Chondrocyte (in vitro differentiated cells): ENCODE measurements at regions not wholly inside any gene's neighbourhood (a gene's known extent, or its start where the extent isn't known, plus 50 kb on each side); places are given as distances from the start of the nearest gene placed in this dataset.

Experiments used
- DNase-seq: peaks from one replicate; pipeline ENCODE4 v3.0.0; 2021; ENCODE audit warnings: mixed read lengths, low spot score
- H3K27ac Mint-ChIP-seq: one replicate; pipeline ENCODE4 v1.8.0; 2021; ENCODE audit warnings: mild to moderate bottlenecking, moderate library complexity, mixed read lengths; ENCODE audit not compliant: unreplicated experiment
- H3K27me3 Mint-ChIP-seq: 2 replicates; pipeline ENCODE4 v1.8.0; 2021; ENCODE audit warnings: low read depth, mixed read lengths
- H3K36me3 Mint-ChIP-seq: 2 replicates; pipeline ENCODE4 v1.8.0; 2021; ENCODE audit warnings: low read depth, mixed read lengths
- H3K4me1 Mint-ChIP-seq: 2 replicates; pipeline ENCODE4 v1.8.0; 2021; ENCODE audit warnings: low read depth, mild to moderate bottlenecking, mixed read lengths
- H3K4me3 Mint-ChIP-seq: one replicate; pipeline ENCODE4 v1.8.0; 2021; ENCODE audit warnings: mild to moderate bottlenecking, moderate library complexity, mixed read lengths; ENCODE audit not compliant: unreplicated experiment
- H3K9me3 Mint-ChIP-seq: 2 replicates; pipeline ENCODE4 v1.8.0; 2021; ENCODE audit warnings: low read depth, mixed read lengths
- CTCF ChIP-seq: fragments of 200-600 bp; sonication (generic); IDR thresholded peaks from 2 replicates; pipeline ENCODE4 v1.5.0; 2021; ENCODE audit warnings: antibody characterized with exemption, mild to moderate bottlenecking, moderate library complexity

- no peaks in the 10 kb centered on the region for H3K4me1 Mint-ChIP-seq
- no peak for TF ChIP-seq CTCF
- H3K4me3 Mint-ChIP-seq: no peak overlapping the region
- no peaks in the 10 kb centered on the region for H3K36me3 Mint-ChIP-seq
- no peak for DNase-seq
- no peak overlapping the region for H3K27ac Mint-ChIP-seq
- no peaks in the 10 kb centered on the region for H3K9me3 Mint-ChIP-seq
- H3K27me3 Mint-ChIP-seq: no peaks in the 10 kb centered on the region
Measured at GRCh38 chr17:70869402-70870085, 700.2 kb downstream of the KCNJ2 start.

- H3K27ac Mint-ChIP-seq: no peak overlapping the region
- H3K9me3 Mint-ChIP-seq: no peaks in the 10 kb centered on the region
- no peak overlapping the region for H3K4me3 Mint-ChIP-seq
Measured at GRCh38 chr17:70871180-70871818, 702.0 kb downstream of the KCNJ2 start.

GRCh38 chr17:70872103-70872502 lies 702.8 kb downstream of the KCNJ2 start:
- Mint-ChIP-seq H3K4me1 (no peaks in the 10 kb centered on the region), H3K9me3 (no peaks in the 10 kb centered on the region), H3K27ac (no peak overlapping the region), H3K36me3 (no peaks in the 10 kb centered on the region), H3K4me3 (no peak overlapping the region), H3K27me3 (no peaks in the 10 kb centered on the region)
- TF ChIP-seq CTCF: no peak
- DNase-seq: no peak

More at GRCh38 chr17:70871180-70871818, 702.0 kb downstream of the KCNJ2 start:
- DNase-seq: no peak
- H3K4me1 Mint-ChIP-seq: no peaks in the 10 kb centered on the region
- TF ChIP-seq CTCF: no peak
- H3K36me3 Mint-ChIP-seq: no peaks in the 10 kb centered on the region
- no peaks in the 10 kb centered on the region for H3K27me3 Mint-ChIP-seq

GRCh38 chr17:70875729-70876310 lies 706.5 kb downstream of the KCNJ2 start:
- Mint-ChIP-seq H3K27me3 (no peaks in the 10 kb centered on the region), H3K9me3 (no peaks in the 10 kb centered on the region), H3K27ac (no peak overlapping the region), H3K4me3 (no peak overlapping the region), H3K36me3 (no peaks in the 10 kb centered on the region), H3K4me1 (no peaks in the 10 kb centered on the region)
- no peak for TF ChIP-seq CTCF
- no peak for DNase-seq

GRCh38 chr17:70878879-70879278 lies 709.5 kb downstream of the KCNJ2 start:
- DNase-seq: no peak
- TF ChIP-seq CTCF: no peak
- no peak overlapping the region for H3K4me3 Mint-ChIP-seq
- no peaks in the 10 kb centered on the region for H3K4me1 Mint-ChIP-seq
- no peaks in the 10 kb centered on the region for H3K9me3 Mint-ChIP-seq
- no peaks in the 10 kb centered on the region for H3K27me3 Mint-ChIP-seq
- H3K27ac Mint-ChIP-seq: no peak overlapping the region
- H3K36me3 Mint-ChIP-seq: no peaks in the 10 kb centered on the region
